Progenitor cell of endocrine pancreas (in vitro differentiated cells): ENCODE measurements at regions not wholly inside any gene's neighbourhood (a gene's known extent, or its start where the extent isn't known, plus 50 kb on each side); places are given as distances from the start of the nearest gene placed in this dataset.

Experiments
- DNase-seq: peaks from one replicate; pipeline ENCODE4 v3.0.0; 2021; ENCODE audit warnings: low spot score; ENCODE audit not compliant: unreplicated experiment
- H3K27ac Mint-ChIP-seq: 2 replicates; pipeline ENCODE4 v1.8.0; 2021; ENCODE audit warnings: mild to moderate bottlenecking, moderate library complexity, mixed read lengths
- H3K27me3 Mint-ChIP-seq: 2 replicates; pipeline ENCODE4 v1.8.0; 2021; ENCODE audit warnings: mixed read lengths
- H3K36me3 Mint-ChIP-seq: 2 replicates; pipeline ENCODE4 v1.8.0; 2022; ENCODE audit warnings: mixed read lengths; ENCODE audit not compliant: insufficient read depth
- H3K4me1 Mint-ChIP-seq: 2 replicates; pipeline ENCODE4 v1.8.0; 2021; ENCODE audit warnings: low read depth, mixed read lengths
- H3K4me3 Mint-ChIP-seq: 2 replicates; pipeline ENCODE4 v1.8.0; 2021; ENCODE audit warnings: low read depth, mild to moderate bottlenecking, moderate library complexity, mixed read lengths
- H3K9me3 Mint-ChIP-seq: 2 replicates; pipeline ENCODE4 v1.8.0; 2021; ENCODE audit warnings: low read depth, mixed read lengths
- CTCF ChIP-seq: fragments of 200-600 bp; sonication (generic); IDR thresholded peaks from one replicate; pipeline ENCODE4 v1.5.0; 2021; ENCODE audit warnings: antibody characterized with exemption, mild to moderate bottlenecking; ENCODE audit not compliant: unreplicated experiment

- no peak for TF ChIP-seq CTCF
- H3K4me3 Mint-ChIP-seq: no peak overlapping the region
- no peaks in the 10 kb centered on the region for H3K36me3 Mint-ChIP-seq
- peak overlapping the region; percentile 89 for H3K27ac Mint-ChIP-seq
- H3K4me1 Mint-ChIP-seq: peaks cover 42% of the 10 kb centered on the region
- no peaks in the 10 kb centered on the region for H3K9me3 Mint-ChIP-seq
- no peak for DNase-seq
- H3K27me3 Mint-ChIP-seq: no peaks in the 10 kb centered on the region
Measured at GRCh38 chr6:43933148-43933885, 163.3 kb downstream of the VEGFA start.

GRCh38 chr6:43932259-43933147 is 162.5 kb downstream of the VEGFA start:
- no peaks in the 10 kb centered on the region for H3K36me3 Mint-ChIP-seq
- H3K27ac Mint-ChIP-seq: no peak overlapping the region
- no peaks in the 10 kb centered on the region for H3K27me3 Mint-ChIP-seq
- peaks cover 40% of the 10 kb centered on the region for H3K4me1 Mint-ChIP-seq
- H3K4me3 Mint-ChIP-seq: no peak overlapping the region
- no peak for TF ChIP-seq CTCF
- no peaks in the 10 kb centered on the region for H3K9me3 Mint-ChIP-seq
- no peak for DNase-seq

GRCh38 chr6:43931201-43931600 is 161.2 kb downstream of the VEGFA start:
- H3K36me3 Mint-ChIP-seq: no peaks in the 10 kb centered on the region
- no peak overlapping the region for H3K4me3 Mint-ChIP-seq
- TF ChIP-seq CTCF: no peak
- no peak for DNase-seq
- no peak overlapping the region for H3K27ac Mint-ChIP-seq
- H3K4me1 Mint-ChIP-seq: peaks cover 41% of the 10 kb centered on the region
- H3K9me3 Mint-ChIP-seq: no peaks in the 10 kb centered on the region
- H3K27me3 Mint-ChIP-seq: no peaks in the 10 kb centered on the region

GRCh38 chr6:43930440-43931154 is 160.6 kb downstream of the VEGFA start:
- Mint-ChIP-seq H3K27me3 (no peaks in the 10 kb centered on the region), H3K36me3 (no peaks in the 10 kb centered on the region), H3K27ac (no peak overlapping the region), H3K4me3 (no peak overlapping the region), H3K4me1 (peaks cover 40% of the 10 kb centered on the region), H3K9me3 (no peaks in the 10 kb centered on the region)
- DNase-seq: no peak
- TF ChIP-seq CTCF: no peak

- H3K9me3 Mint-ChIP-seq: no peaks in the 10 kb centered on the region
- DNase-seq: no peak
- H3K36me3 Mint-ChIP-seq: no peaks in the 10 kb centered on the region
- no peak for TF ChIP-seq CTCF
- no peak overlapping the region for H3K4me3 Mint-ChIP-seq
- peaks cover 45% of the 10 kb centered on the region for H3K4me1 Mint-ChIP-seq
- no peak overlapping the region for H3K27ac Mint-ChIP-seq
- H3K27me3 Mint-ChIP-seq: no peaks in the 10 kb centered on the region
Measured at GRCh38 chr6:43929511-43929910, 159.5 kb downstream of the VEGFA start.
